Prostate gland (tissue), 2 donors: ENCODE measurements at regions not wholly inside any gene's neighbourhood (a gene's known extent, or its start where the extent isn't known, plus 50 kb on each side); places are given as distances from the start of the nearest gene placed in this dataset.

Experiments used
- CTCF ChIP-seq, 4 experiments: fragments of 200-600 bp in 2 of 4; fragments of 450-650 bp in 2 of 4; sonication (generic) in 2 of 4; IDR thresholded peaks; 1 replicate in 3 of 4; 2 replicates in 1 of 4; pipeline ENCODE4 v1.5.1; 2016 to 2019; ENCODE audit warnings: antibody characterized with exemption in 4 of 4, mild to moderate bottlenecking in 2 of 4, moderate library complexity in 2 of 4
- POLR2A ChIP-seq: fragments of 450-650 bp; IDR thresholded peaks from one replicate; pipeline ENCODE4 v1.6.1; 2016; ENCODE audit warnings: antibody characterized with exemption, mild to moderate bottlenecking

- no peak for TF ChIP-seq CTCF (IDR thresholded peaks at IDR 0.05)
- no peak for TF ChIP-seq POLR2A
Observed at GRCh38 chr16:85413691-85414663, 199.1 kb upstream of the GSE1 start.
